Activated gamma-delta T cell (primary cell): ENCODE measurements at regions not wholly inside any gene's neighbourhood (a gene's known extent, or its start where the extent isn't known, plus 50 kb on each side); places are given as distances from the start of the nearest gene placed in this dataset.

Experiments
- DNase-seq: peaks from one replicate; lab custom pipeline; 2025; lab: John Stamatoyannopoulos, UW

DNA sequence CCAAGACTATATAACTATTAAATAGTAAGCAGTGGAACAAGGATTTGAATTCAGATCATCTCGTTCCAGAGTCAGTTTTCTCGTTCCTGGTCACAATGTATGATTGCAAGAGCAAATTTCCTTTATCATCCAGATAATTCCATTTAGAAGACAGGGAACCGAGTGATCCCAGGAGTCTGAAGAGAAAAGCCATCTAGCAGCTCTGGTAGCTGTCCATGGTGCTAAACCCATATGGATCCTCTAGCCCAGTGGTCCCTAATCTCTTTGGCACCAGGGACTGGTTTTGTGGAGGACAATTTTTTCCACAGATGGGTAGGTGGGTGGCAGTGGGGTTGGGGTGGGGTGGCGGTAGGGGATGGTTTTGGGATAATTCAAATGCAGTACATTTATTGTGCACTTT is 229.4 kb downstream of the PTPRU start:
- DNase-seq: no peak

GRCh38 chr1:29462096-29462495 is 225.8 kb downstream of the PTPRU start:
- DNase-seq: no peak

GRCh38 chr1:29461115-29461739 is 224.9 kb downstream of the PTPRU start:
- no peak for DNase-seq

GRCh38 chr1:29460694-29461093 is 224.4 kb downstream of the PTPRU start:
- DNase-seq: no peak

DNA sequence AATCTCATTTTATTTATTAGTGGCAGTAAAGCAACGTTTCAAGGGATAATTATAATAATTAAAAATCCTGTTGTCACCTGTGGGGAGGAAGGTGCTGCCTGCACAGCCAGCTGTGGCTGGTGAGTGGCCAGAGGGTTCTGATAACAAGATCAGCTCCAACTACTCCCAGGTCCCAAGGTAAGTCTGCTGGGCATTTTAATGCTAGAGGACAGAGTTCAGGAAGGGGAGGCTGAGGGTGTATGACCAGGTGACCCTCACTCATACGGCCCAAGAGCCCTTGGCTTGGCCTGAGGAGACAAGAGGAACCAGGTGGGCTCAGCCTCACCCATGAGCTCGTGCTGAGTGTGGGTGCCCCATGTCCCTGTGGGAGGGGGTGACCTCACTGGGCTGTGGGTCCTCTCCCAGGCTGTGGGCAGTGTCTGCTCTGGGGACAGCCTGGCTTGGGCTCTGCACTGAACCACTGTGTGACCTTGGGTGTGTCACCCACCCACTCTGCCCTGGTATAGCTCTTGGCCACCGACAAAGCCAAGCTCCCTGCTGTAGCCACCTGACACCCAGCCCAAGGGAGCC is 223.8 kb downstream of the PTPRU start:
- no peak for DNase-seq

- DNase-seq: no peak
These were observed 223.3 kb downstream of the PTPRU start for GRCh38 chr1:29459620-29459945.

DNA sequence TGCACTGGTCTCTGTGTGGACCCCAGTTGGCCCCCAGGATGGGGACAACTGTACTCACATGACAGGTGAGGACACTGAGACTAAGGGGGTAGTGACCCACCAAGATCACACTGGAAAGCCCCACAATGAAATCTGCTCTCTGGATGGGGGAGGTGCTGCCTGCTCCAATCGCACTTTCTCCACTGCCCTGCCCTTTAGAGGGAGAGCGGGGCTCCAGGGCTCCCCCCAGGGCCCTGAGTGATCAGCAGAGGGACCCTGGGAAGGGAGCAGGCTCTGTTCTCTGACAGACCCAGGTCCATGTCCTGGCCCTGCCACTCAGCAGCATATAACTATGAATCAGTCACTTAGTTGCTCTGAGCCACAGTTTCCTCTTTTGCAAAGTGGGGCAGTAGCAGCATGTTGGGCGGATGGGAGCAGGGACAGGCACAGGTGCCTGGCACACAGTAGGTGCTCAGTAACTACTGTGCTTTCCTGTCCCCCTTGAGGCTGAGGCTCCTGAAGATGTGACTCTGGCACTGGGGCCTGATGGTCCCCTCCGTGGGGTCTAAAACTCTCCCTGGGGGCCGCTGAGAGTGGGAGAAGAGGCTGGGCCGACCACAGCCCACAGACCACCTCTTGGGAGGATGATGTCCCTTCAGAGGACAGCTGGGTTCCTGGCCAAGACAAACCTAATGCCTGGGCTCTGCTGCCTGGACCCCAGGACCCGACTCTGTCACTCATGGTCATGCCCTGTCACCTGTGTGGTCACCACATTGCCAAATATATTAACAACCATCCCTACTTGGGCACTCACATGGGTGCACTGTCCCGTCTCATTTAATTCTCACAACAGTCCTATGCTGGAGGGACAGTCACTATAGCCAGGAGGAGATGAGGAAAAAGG is 222.7 kb downstream of the PTPRU start:
- no peak for DNase-seq

- DNase-seq: no peak
These were observed 221.4 kb downstream of the PTPRU start for GRCh38 chr1:29457496-29458368.

- no peak for DNase-seq
These were observed 220.5 kb downstream of the PTPRU start for GRCh38 chr1:29456685-29457435.

GRCh38 chr1:29455781-29456180 is 219.5 kb downstream of the PTPRU start:
- DNase-seq: no peak

DNA sequence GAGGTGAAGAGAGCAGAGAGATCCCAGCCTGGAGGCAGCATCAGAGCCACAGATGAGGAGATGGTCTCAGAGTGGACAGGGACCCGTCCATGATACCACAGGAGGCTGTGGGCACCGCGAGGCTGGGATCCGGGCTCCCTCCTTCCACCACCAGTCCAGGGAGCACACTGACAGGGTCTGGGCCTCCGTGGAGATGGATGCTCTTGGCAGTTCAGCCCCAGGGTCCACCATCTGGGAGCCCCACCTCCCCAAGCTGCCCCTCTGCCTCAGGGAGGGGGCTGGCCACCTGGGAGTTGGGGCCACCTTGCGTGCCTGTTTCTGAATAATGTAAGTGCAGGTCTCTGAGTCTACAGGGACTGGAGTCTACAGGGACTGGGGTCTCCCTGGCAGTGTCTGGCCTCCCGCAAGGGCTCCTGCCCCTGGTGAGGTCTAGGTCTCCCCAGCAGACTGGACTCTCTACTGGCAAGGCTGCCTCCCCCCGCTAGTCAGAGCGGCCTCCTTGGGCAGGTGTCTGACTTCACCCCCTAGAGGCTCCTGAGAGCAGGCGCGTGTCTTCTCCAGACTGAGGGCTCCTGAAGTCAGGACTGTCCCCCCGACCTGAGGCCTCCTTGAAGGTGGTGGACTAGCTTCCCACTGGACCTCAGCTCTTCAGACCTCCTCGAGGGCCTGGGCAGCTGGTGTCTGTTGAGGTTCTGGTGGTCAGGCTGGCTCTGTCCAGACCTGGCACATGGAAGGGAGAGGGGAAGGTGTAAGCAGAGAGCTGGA is 218.5 kb downstream of the PTPRU start:
- DNase-seq: no peak

GRCh38 chr1:29453502-29454240 is 217.3 kb downstream of the PTPRU start:
- DNase-seq: no peak

- no peak for DNase-seq
These were observed 216.3 kb downstream of the PTPRU start for GRCh38 chr1:29452463-29453230.

GRCh38 chr1:29451368-29451892 is 215.1 kb downstream of the PTPRU start:
- no peak for DNase-seq

GRCh38 chr1:29450591-29450990 is 214.3 kb downstream of the PTPRU start:
- DNase-seq: no peak

- DNase-seq: no peak
These were observed 212.3 kb downstream of the PTPRU start for GRCh38 chr1:29448456-29449235.

DNA sequence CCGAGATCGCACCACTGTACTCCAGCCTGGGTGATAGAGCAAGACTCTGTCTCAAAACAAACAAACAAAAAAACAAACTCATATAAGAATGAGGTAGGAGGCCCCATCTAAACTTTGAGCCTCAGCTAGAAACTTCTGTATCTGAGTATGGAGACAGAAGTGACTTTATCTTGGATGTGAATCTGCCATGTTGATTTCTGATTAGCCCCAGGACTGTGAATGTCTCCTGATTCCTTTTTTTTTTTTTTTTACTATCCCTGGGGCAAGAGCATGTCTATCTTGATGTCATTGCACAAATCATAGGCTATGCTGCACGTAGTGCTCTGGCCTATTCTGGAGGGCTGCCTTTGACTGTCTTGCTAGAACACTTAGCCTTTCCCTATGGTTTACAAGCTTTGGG is 211.0 kb downstream of the PTPRU start:
- no peak for DNase-seq
